Suppressor macrophage (primary cell): ENCODE measurements at regions not wholly inside any gene's neighbourhood (a gene's known extent, or its start where the extent isn't known, plus 50 kb on each side); places are given as distances from the start of the nearest gene placed in this dataset.

Source experiments
- DNase-seq, 4 experiments: peaks; one replicate each; pipeline ENCODE4 v3.0.0-alpha.2; 2020 to 2022

DNA sequence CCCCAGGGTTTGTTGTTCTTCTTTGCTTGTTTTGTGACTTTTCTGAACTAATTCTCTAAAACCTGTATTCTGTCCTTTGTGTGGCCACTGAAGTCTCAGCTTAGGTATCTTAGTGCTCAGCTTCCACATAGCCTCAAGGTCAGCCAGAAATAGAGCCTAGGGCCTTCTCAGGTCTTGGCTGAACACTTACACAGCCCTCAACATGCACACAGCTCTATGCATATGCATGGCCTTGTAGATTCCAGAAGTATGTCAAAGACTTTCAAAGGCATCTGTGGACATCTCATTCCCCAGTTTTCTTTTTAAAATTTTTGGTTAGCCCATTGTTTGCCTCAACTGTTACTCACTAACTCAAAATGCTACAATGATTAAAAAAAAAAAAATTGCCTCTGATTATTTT, 99.9 kb upstream of the GRIA1 start:
- no peak for DNase-seq

DNA sequence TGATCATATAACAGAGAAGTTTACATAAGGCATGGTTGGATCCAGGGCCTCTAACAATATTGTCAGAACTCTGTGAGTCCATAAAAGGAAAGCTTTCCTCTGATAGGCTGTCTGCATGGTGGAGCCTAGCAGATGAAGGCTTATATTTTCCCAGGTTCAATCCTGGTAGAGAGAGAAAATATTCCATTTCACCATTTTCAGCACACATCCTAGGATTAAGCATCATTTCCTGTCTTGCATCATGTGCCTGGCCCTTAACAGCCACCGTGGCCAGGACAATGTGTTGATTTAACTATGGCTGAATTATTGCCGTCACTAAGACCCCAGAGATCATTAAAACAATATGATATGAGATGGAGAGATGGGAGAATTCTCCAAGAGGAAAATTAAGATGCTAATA, 90.9 kb upstream of the GRIA1 start:
- DNase-seq = no peak

DNA sequence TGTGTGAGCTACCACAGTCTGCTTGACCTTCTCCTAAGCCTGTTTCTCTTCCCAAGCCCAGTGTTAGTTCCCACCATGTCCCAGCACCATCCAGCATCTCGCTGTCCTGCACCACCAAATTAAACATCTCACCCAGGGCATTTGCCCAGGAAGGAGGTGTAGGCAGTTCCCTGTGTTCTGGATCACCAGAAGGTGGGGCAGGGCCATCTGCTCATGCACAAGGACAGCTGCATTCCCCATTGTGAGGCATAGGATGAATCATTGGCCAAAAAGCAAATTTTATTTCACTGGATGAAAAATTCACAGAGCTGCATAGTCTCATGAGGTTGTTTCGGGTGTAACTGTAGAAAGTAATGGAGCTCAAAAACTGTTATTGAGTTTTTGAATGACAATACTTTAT, 89.5 kb upstream of the GRIA1 start:
- no peak for DNase-seq

DNA sequence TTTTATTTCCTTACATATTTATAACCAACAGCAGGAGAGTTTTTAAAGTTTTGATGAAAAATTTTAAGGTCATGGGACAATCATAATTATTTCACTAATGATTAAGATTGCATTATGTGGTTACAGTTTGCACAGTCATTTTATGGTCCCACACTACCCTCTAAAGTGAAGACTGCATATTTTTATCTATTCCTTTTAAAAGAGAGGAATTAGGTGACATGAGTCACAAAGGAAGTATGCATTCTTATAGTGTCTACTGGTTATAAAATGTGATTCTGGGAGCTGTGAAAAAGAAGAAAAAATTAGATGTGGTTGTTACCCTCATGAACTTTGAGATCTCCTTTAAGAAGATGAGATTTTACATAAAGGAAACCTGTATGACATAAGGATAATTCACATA, 87.9 kb upstream of the GRIA1 start:
- no peak for DNase-seq

DNA sequence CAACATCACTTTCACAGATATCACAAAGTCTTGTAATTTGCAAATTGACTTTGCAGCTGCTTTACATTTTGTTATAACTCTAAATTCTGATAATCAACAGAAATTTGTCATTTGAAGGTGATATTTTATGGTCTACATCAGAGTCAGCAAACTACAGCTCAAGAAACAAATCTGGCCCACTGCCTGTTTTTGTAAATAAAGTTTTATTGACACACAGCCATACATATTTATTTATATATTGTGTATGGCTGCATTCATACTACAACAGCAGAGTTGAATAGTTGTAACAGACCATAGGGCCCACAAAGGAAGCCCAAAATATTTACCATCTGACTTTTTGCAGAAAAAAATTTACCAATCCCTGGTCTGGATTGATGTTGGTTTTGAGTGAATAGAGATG, 87.0 kb upstream of the GRIA1 start:
- no peak for DNase-seq

DNA sequence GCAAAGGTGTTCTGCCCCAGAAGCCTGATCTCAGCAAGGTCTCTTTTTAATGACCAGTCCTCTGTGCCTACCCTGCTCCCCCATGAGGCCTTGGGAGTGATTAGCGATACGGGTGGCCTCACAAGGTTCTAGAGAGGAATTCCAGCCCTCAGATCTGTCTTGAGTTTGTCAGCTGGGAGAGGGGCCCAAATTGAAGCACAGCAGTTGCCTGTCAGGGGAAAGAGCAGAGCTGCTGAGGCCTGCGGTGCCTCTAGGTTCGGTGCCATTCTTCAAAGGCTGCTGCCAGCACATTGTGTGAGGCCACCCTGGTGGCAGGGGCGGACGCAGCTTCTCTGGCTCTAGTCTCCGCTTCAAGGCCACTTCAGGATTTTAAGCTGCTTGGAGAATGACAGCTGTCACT, 85.7 kb upstream of the GRIA1 start:
- DNase-seq = no peak

DNA sequence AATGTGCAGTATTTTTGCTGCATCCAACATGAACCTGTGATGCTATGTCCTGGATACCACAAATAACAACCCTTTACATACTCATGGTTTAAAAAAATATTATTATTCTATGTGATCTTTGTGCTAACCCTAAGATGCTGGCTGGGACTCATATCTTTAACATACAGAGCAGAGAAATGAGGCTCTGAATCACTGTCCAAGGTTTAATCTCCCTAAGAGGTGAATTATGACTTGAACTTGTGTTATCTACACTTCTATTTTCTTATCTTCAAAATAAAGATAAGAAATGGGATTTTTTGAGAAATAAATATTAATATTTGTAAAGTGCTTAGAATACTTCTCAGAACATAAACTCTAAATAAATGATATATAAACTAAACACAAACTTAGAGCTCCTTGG, 68.8 kb upstream of the GRIA1 start:
- DNase-seq = no peak

DNA sequence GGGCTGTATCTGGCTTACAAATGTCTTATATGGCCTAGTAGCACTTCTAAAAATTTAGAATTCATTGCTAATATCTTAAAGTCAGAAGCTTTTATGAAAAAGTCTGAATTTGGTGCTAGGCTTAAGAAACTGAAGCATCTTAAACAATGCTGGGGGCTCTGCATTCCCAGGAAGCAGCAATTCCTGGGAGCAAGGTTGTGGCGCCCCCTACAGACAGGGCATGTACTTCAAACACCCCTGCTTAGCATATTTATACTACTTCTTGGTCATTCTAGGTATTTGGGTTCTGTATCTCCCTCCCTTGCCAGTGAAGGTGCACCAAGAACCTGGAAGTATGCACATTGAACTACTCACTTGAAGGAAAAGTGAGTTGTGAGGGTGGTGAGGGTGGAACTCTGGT, 64.6 kb upstream of the GRIA1 start:
- DNase-seq = no peak

DNA sequence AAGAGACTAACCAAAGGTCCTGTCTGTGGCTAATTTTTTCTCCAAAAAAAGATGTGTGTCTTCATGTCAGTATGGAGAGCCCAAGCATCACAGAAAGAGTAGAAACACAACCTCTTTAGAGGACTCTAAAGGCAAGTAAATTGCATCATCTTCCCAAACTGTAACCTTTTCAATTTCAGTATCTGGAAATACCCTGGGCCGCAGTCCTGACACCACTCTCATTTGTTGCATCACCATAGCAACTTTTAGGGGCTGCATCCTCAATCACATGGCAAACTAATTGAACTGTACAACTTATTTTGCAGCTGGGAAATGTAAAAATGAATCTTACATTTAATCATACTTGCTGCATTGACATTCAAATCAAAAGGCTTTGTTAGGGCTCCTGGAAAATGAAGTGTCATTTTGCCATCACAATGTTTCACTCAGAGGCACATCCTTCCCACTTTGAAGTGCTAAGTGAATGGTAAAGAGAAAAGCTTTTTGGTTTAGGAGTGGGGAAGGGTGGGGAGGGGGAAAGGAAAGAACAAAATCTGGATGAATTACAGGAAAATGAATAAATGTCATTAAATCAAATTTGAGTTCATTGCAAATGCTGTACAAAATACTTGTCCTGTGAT, 60.6 kb upstream of the GRIA1 start:
- DNase-seq = no peak

DNA sequence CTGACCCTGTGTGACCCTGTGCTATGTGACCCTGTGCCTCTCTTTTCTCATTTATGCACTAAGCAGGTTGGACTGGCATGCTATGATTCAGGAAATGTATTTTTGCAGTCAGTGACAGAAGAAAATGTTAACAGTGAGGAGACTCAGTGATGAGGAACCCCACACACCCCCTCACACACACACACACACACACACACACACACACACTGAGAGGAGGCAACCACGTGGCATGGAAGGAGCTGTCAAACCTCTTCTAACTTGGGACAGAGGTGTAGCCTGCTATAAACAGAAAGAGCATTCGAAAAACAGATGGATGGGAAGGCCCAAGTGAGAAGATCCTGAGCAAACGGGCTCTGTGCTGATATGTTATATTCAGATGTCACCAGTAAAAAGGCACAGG, 57.9 kb upstream of the GRIA1 start:
- no peak for DNase-seq

DNA sequence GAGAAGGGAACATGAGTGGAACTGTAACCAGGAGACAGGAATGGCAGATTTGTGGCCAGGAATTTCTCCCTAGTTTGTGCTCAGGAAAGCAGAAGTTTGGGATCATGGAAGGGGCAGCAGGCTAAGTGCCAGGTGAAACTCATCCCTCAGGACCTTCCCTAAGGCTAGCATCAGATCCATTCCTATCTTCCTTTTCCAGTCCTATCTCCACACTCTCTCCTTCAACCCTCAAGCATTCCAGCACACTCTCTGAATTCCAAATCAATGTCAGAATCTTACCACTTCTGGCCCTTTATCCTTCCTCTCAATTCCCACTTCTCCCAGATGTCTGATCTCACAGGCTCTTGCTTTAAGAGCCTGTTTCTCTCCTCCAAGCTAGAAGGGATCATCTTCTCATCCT, 53.2 kb upstream of the GRIA1 start:
- DNase-seq = no peak

DNA sequence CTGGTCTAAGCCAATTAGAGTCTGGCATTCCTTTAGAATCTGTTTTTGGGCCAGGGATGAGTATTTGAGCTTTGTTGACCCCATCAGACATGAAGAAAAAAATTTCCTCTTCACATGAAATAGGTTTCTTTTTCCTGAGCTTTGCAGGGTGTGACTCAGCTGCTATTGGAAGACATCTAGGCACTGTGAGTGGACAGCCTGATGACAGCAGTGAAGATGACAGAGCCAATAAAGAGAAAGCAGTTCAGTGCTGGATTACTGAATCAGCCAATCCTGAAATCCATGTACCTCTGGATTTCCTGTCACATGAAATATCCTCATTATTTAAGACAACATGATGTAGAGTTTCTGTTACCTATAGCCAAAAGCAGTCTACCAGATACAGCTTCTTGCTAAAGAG, 51.3 kb upstream of the GRIA1 start:
- DNase-seq = no peak
